ENCODE measurements at regions not wholly inside any gene's neighbourhood (a gene's known extent, or its start where the extent isn't known, plus 50 kb on each side); places are given as distances from the start of the nearest gene placed in this dataset.
A peak's percentile ranks its signal among the peaks of the same experiment; 100 is the strongest.

- TF ChIP-seq ZNF44 (CRISPR knock-in tag; IDR thresholded peaks at IDR 0.05) (no peak), ZNF747 (CRISPR knock-in tag; IDR thresholded peaks at IDR 0.05; ENCODE audit: borderline replicate concordance) (no peak), RNF2 (conservative IDR thresholded peaks at IDR 0.05; ENCODE audit: low read depth) (no peak), ZNF746 (CRISPR knock-in tag; IDR thresholded peaks at IDR 0.05) (no peak), ZNF362 (CRISPR knock-in tag; IDR thresholded peaks at IDR 0.05; ENCODE audit: borderline replicate concordance) (peak; percentile 65; the same call in 1 of the 2 replicates), NONO (IDR thresholded peaks at IDR 0.05) (no peak), NONO (CRISPR knock-in tag; conservative IDR thresholded peaks at IDR 0.05) (no peak; the same call in 1 of the 2 replicates), ZHX1 (CRISPR knock-in tag; IDR thresholded peaks at IDR 0.05; ENCODE audit: low read depth) (peak; percentile 91; the same call in 1 of the 2 replicates), STAT5B (CRISPR knock-in tag; IDR thresholded peaks at IDR 0.05) (0 out of 2 replicates have a peak, but pooled peaks have one; percentile 60), FOXO1 (CRISPR knock-in tag; IDR thresholded peaks at IDR 0.05) (peak; percentile 99), ZNF773 (CRISPR knock-in tag; IDR thresholded peaks at IDR 0.05; ENCODE audit: borderline replicate concordance) (no peak), THAP7 (CRISPR knock-in tag; IDR thresholded peaks at IDR 0.05) (no peak), GPN1 (CRISPR knock-in tag; IDR thresholded peaks at IDR 0.05; ENCODE audit: borderline replicate concordance) (no peak), MBNL3 (CRISPR knock-in tag; conservative IDR thresholded peaks at IDR 0.05) (no peak), KDM4B (CRISPR knock-in tag; IDR thresholded peaks at IDR 0.05) (peak; percentile 90), TRAFD1 (CRISPR knock-in tag; IDR thresholded peaks at IDR 0.05; ENCODE audit: borderline replicate concordance) (no peak), PTBP1 (IDR thresholded peaks at IDR 0.05; ENCODE audit: low read depth, low read length, poor library complexity, severe bottlenecking) (no peak), ZNF484 (CRISPR knock-in tag; IDR thresholded peaks at IDR 0.05; ENCODE audit: borderline replicate concordance, low read depth) (no peak), IKZF5 (CRISPR knock-in tag; IDR thresholded peaks at IDR 0.05) (peak; percentile 87), ESRRA (CRISPR knock-in tag; IDR thresholded peaks at IDR 0.05; ENCODE audit: low read depth) (peak; percentile 66), ZNF839 (CRISPR knock-in tag; IDR thresholded peaks at IDR 0.05; ENCODE audit: borderline replicate concordance) (no peak), KDM2A (CRISPR knock-in tag; IDR thresholded peaks at IDR 0.05; ENCODE audit: borderline replicate concordance, low read depth) (no peak), RBM39 (IDR thresholded peaks at IDR 0.05; ENCODE audit: low read depth, low read length, poor library complexity, severe bottlenecking) (no peak)
Observed at GRCh38 chr5:143554918-143555477, 151.5 kb upstream of the NR3C1 start (continued).

Data from HepG2 (cell line).